AG10803 (cell line): ENCODE measurements at regions not wholly inside any gene's neighbourhood (a gene's known extent, or its start where the extent isn't known, plus 50 kb on each side); places are given as distances from the start of the nearest gene placed in this dataset.

Experiments used
- DNase-seq: peaks from one replicate; pipeline ENCODE4 v3.0.0; 2010; ENCODE audit warnings: low read depth
- H3K4me3 ChIP-seq: 2 replicates; pipeline ENCODE4 v1.5.1; 2011; ENCODE audit warnings: mild to moderate bottlenecking, low read length, control low read depth
- CTCF ChIP-seq: conservative IDR thresholded peaks from 2 replicates; pipeline ENCODE4 v1.5.1; 2011; ENCODE audit warnings: mild to moderate bottlenecking, low read length, control low read depth, inconsistent platforms

- no peak overlapping the region for H3K4me3 ChIP-seq
- no peak for DNase-seq
- TF ChIP-seq CTCF = no peak
Measured at GRCh38 chr7:132045481-132045980, 489.1 kb upstream of the PODXL start.

- no peak for TF ChIP-seq CTCF
- H3K4me3 ChIP-seq = no peak overlapping the region
- no peak for DNase-seq
Measured at GRCh38 chr7:132045002-132045401, 488.6 kb upstream of the PODXL start.

GRCh38 chr7:132044247-132044646 is 487.8 kb upstream of the PODXL start:
- no peak for TF ChIP-seq CTCF
- DNase-seq = no peak
- no peak overlapping the region for H3K4me3 ChIP-seq

DNA sequence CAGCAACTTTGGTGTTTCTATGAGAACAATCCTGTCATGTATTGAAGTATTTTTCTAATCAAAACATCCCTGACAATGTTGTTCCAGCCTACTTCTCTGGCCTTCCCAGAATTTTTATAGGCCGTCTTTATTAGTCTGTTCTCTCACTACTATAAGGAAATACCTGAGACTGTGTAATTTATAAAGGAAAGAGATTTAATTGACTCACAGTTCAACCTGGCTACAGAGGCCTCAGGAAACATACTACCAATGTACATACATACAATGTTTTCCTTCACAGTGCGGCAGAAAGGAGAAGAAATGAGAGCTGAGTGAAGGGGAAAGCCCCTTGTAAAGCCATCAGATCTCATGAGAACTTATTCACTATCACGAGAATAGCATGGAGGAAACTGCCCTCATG is 484.7 kb upstream of the PODXL start:
- TF ChIP-seq CTCF = no peak
- no peak for DNase-seq
- no peak overlapping the region for H3K4me3 ChIP-seq

DNA sequence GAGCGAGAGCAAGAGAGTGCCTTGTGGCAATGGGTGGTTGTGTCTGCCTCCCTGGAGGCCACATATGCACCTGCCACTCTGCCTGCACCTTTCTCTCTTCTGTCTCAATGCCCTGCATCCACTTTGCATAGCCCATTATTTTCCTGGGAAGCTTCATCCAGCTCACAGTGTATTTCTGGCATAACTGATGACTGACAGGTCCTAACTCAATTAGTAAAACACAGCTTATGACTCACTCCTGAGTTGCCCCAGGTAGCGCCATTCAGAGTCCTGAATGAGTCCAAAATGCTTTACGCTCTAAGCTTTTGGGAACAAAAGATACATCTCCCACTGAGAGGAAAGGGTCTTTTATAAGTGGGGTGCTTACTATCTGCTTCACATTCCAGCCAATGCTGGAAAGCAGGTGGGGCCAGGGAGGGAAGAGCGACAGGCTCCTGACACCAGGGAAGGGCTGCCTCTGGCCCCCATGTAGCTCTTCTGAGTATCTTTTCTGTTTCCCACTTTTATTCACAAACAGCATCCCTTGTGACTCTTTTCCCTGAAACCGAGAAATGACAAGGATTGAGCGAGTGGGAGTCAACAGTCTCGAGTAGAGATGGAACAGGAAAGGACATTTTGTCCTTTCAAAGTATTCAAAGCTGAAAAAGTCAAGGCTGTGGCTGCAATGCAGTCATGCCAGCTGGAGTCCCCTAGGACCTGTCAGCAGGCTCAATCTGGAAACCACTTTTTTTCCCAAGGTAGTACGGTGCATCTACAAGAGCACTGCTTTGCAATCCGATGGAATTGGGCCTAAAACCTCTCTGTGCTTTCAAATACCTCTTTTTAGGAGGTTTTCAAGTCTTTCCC is 479.3 kb upstream of the PODXL start:
- no peak overlapping the region for H3K4me3 ChIP-seq
- no peak for DNase-seq
- no peak for TF ChIP-seq CTCF

DNA sequence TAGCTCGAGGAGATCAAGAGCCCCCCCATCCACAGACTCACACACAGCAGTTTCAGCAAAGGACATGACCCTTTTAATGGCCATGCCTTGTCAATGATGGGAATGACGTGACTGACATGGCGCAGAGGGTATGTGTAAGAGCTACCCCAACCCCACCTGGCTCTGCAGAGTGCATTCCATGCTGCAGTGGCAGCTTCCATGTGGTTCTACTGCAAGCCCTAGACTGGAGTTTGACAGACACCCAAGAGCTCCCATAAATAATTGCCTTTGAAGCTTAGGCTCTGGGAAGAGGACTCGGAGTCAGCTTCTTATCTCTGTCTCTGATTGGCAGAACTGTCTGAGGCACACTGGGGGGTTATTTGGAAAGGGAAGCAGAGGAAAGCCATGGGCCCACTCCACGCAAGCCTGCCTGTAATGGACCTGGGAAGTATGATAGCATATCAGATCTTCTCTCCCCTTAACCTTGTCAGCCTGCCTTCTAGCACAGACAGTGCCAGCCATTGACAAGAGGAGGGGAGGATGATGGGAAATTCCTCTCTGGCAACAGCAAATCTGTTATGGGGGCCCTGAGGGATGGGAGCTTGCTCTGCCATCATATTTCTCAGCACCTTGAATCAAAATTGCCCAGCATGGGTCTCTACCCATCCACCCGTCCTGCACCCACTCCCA is 478.5 kb upstream of the PODXL start:
- no peak for DNase-seq
- no peak overlapping the region for H3K4me3 ChIP-seq
- TF ChIP-seq CTCF = no peak

DNA sequence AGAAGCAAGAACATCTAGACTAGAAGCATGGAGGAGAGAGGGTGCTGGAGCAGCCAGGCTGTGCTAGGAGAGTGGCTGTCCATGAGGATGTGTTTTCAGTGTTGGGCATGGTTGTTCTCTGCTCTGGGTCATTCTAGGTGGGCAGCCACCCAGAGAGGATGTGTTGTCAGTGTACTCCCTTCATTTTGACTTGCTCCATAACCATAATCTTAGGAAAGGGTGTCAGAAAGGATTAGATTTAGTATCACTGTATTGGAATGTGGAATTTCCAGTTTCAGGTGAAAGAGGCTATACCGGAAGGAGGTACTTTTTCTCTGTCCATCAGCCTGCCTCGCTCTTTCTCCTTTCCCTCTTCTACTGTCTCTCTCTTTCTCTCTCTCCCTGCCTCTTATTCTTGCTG is 474.5 kb upstream of the PODXL start:
- no peak for DNase-seq
- no peak overlapping the region for H3K4me3 ChIP-seq
- TF ChIP-seq CTCF = no peak
